ENCODE measurements at regions not wholly inside any gene's neighbourhood (a gene's known extent, or its start where the extent isn't known, plus 50 kb on each side); places are given as distances from the start of the nearest gene placed in this dataset.

GRCh38 chr11:134689886-134690285, 277.8 kb upstream of the B3GAT1 start:
- no peaks in the 10 kb centered on the region for H3K79me2 ChIP-seq (ENCODE audit: insufficient read depth, low read length)
- H3F3A ChIP-seq (ENCODE audit: low read depth), result no peaks in the 10 kb centered on the region
- H3K4me3 ChIP-seq (ENCODE audit: low read length, poor library complexity, severe bottlenecking), result no peak overlapping the region

GRCh38 chr11:134687548-134687947, 275.5 kb upstream of the B3GAT1 start:
- Histone ChIP-seq H3K36me3 (ENCODE audit: insufficient read depth, low read length) (no peaks in the 10 kb centered on the region), H3K4me2 (ENCODE audit: low read depth, low read length, poor library complexity, severe bottlenecking) (no peak overlapping the region), H3K4me1 (ENCODE audit: insufficient read depth, low read length, poor library complexity, severe bottlenecking) (no peaks in the 10 kb centered on the region), H3K9ac (ENCODE audit: low read depth, low read length, poor library complexity, severe bottlenecking) (no peak overlapping the region), H3K4me3 (ENCODE audit: low read length, poor library complexity, severe bottlenecking) (no peak overlapping the region), H3K9me3 (ENCODE audit: insufficient read depth, low read depth, low read length) (peaks cover 9% of the 10 kb centered on the region; the same call in 1 of the 2 replicates), H3K79me2 (ENCODE audit: insufficient read depth, low read length) (no peaks in the 10 kb centered on the region), H3K9me2 (replicated peaks; ENCODE audit: low read depth, low read length) (no peaks in the 10 kb centered on the region), H3F3A (ENCODE audit: low read depth) (no peaks in the 10 kb centered on the region), H4K20me1 (ENCODE audit: insufficient read depth, low read length, poor library complexity, severe bottlenecking) (no peaks in the 10 kb centered on the region), H3K27me3 (ENCODE audit: insufficient read depth, low read length, poor library complexity, severe bottlenecking) (no peaks in the 10 kb centered on the region), H2AFZ (ENCODE audit: low read length) (no peak overlapping the region)
- TF ChIP-seq CTCF (conservative IDR thresholded peaks at IDR 0.05; ENCODE audit: low read length) (no peak), EZH2phosphoT487 (IDR thresholded peaks at IDR 0.05; ENCODE audit: borderline replicate concordance) (no peak)

More at GRCh38 chr11:134689886-134690285, 277.8 kb upstream of the B3GAT1 start:
- no peak for TF ChIP-seq EZH2phosphoT487 (IDR thresholded peaks at IDR 0.05; ENCODE audit: borderline replicate concordance)
- TF ChIP-seq CTCF (conservative IDR thresholded peaks at IDR 0.05; ENCODE audit: low read length), result no peak
- Histone ChIP-seq H3K9me2 (replicated peaks; ENCODE audit: low read depth, low read length) (no peaks in the 10 kb centered on the region), H4K20me1 (ENCODE audit: insufficient read depth, low read length, poor library complexity, severe bottlenecking) (no peaks in the 10 kb centered on the region), H3K4me1 (ENCODE audit: insufficient read depth, low read length, poor library complexity, severe bottlenecking) (no peaks in the 10 kb centered on the region), H3K9ac (ENCODE audit: low read depth, low read length, poor library complexity, severe bottlenecking) (no peak overlapping the region), H3K9me3 (ENCODE audit: insufficient read depth, low read depth, low read length) (peaks cover 6% of the 10 kb centered on the region; the same call in 1 of the 2 replicates), H3K36me3 (ENCODE audit: insufficient read depth, low read length) (no peaks in the 10 kb centered on the region), H3K27me3 (ENCODE audit: insufficient read depth, low read length, poor library complexity, severe bottlenecking) (no peaks in the 10 kb centered on the region), H2AFZ (ENCODE audit: low read length) (no peak overlapping the region), H3K4me2 (ENCODE audit: low read depth, low read length, poor library complexity, severe bottlenecking) (no peak overlapping the region)

GRCh38 chr11:134686460-134687061, 274.5 kb upstream of the B3GAT1 start:
- Histone ChIP-seq H2AFZ (ENCODE audit: low read length) (no peak overlapping the region), H3K4me3 (ENCODE audit: low read length, poor library complexity, severe bottlenecking) (no peak overlapping the region), H3F3A (ENCODE audit: low read depth) (no peaks in the 10 kb centered on the region), H3K36me3 (ENCODE audit: insufficient read depth, low read length) (no peaks in the 10 kb centered on the region), H3K9me3 (ENCODE audit: insufficient read depth, low read depth, low read length) (peaks cover 15% of the 10 kb centered on the region; the same call in 1 of the 2 replicates), H3K4me1 (ENCODE audit: insufficient read depth, low read length, poor library complexity, severe bottlenecking) (no peaks in the 10 kb centered on the region), H3K9ac (ENCODE audit: low read depth, low read length, poor library complexity, severe bottlenecking) (no peak overlapping the region), H3K27me3 (ENCODE audit: insufficient read depth, low read length, poor library complexity, severe bottlenecking) (no peaks in the 10 kb centered on the region), H3K79me2 (ENCODE audit: insufficient read depth, low read length) (no peaks in the 10 kb centered on the region), H3K9me2 (replicated peaks; ENCODE audit: low read depth, low read length) (no peaks in the 10 kb centered on the region), H3K4me2 (ENCODE audit: low read depth, low read length, poor library complexity, severe bottlenecking) (no peak overlapping the region), H4K20me1 (ENCODE audit: insufficient read depth, low read length, poor library complexity, severe bottlenecking) (no peaks in the 10 kb centered on the region)
- TF ChIP-seq EZH2phosphoT487 (IDR thresholded peaks at IDR 0.05; ENCODE audit: borderline replicate concordance) (no peak), CTCF (conservative IDR thresholded peaks at IDR 0.05; ENCODE audit: low read length) (no peak)

Measured in Loucy (cell line).